OCI-LY1 (cell line): ENCODE measurements at regions not wholly inside any gene's neighbourhood (a gene's known extent, or its start where the extent isn't known, plus 50 kb on each side); places are given as distances from the start of the nearest gene placed in this dataset.

Experiments
- EZH2 ChIP-seq: fragments of 200-600 bp; sonication (generic), shearing (Covaris generic); IDR thresholded peaks from 2 replicates; pipeline ENCODE4 v1.8.0; 2017; ENCODE audit warnings: borderline replicate concordance, mixed run types, mild to moderate bottlenecking, antibody characterized with exemption, low read length, moderate library complexity, mixed read lengths
- TF ChIP-seq, protein P1 (sequence below): fragments of 200-600 bp; sonication (generic), shearing (Covaris generic); IDR thresholded peaks from 2 replicates; pipeline ENCODE4 v1.5.1; 2017; ENCODE audit warnings: mild to moderate bottlenecking, antibody characterized with exemption, low read length, moderate library complexity, mixed read lengths

DNA sequence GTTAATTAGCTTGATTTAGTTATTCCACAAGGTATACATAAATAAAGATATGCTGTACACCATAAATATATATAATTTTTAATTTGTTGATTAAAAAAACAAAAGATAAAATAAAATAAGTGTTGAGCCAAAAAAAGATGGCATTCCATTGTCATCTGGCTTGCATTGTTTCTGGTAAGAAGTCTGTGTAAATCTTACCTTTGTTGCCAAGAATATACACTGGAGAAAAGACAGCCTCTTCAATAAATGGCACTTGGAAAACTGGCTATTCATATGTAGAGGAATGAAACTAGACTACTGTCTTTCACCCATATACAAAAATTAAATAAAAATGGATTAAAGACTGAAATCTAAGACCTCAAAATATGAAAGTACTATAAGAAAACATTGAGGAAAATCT, 196.5 kb downstream of the IER5 start:
- TF ChIP-seq, protein P1, sequence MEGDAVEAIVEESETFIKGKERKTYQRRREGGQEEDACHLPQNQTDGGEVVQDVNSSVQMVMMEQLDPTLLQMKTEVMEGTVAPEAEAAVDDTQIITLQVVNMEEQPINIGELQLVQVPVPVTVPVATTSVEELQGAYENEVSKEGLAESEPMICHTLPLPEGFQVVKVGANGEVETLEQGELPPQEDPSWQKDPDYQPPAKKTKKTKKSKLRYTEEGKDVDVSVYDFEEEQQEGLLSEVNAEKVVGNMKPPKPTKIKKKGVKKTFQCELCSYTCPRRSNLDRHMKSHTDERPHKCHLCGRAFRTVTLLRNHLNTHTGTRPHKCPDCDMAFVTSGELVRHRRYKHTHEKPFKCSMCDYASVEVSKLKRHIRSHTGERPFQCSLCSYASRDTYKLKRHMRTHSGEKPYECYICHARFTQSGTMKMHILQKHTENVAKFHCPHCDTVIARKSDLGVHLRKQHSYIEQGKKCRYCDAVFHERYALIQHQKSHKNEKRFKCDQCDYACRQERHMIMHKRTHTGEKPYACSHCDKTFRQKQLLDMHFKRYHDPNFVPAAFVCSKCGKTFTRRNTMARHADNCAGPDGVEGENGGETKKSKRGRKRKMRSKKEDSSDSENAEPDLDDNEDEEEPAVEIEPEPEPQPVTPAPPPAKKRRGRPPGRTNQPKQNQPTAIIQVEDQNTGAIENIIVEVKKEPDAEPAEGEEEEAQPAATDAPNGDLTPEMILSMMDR = no peak
- no peak for TF ChIP-seq EZH2
